ENCODE measurements at regions not wholly inside any gene's neighbourhood (a gene's known extent, or its start where the extent isn't known, plus 50 kb on each side); places are given as distances from the start of the nearest gene placed in this dataset.

GRCh38 chr1:238201992-238202391 is 311.3 kb upstream of the ZP4 start:
- H3K9me3 ChIP-seq (ENCODE audit: control extremely low read depth in 1 of 3, control insufficient read depth in 2 of 3, insufficient read depth in 1 of 3, low read length in 2 of 3) = no peaks in the 10 kb centered on the region
- H3K9ac ChIP-seq (ENCODE audit: low read length) = no peak overlapping the region
- no peaks in the 10 kb centered on the region for H3K36me3 ChIP-seq (replicated peaks in 1 of 2; ENCODE audit: control extremely low read depth in 1 of 2, control insufficient read depth in 1 of 2, extremely low read depth in 1 of 2, insufficient read depth in 2 of 2, low read length in 1 of 2)
- POLR2A ChIA-PET = no interaction called here
- no CpG with 5 or more reads among the region's 2 CpGs for WGBS (ENCODE audit: insufficient coverage)
- H3K27me3 ChIP-seq (replicated peaks in 1 of 4; ENCODE audit: control extremely low read depth in 1 of 4, control insufficient read depth in 3 of 4, insufficient read depth in 4 of 4, low read length in 3 of 4) = no peaks in the 10 kb centered on the region
- ATAC-seq (ENCODE audit: low read depth) (no peak), DNase-seq (no peak)
- CTCF ChIA-PET = no interaction called here
- no peaks in the 10 kb centered on the region for H3K79me2 ChIP-seq (ENCODE audit: control insufficient read depth, insufficient read depth, low read length)
- TF ChIP-seq CTCF (IDR thresholded peaks at IDR 0.05) (no peak), EZH2 (IDR thresholded peaks at IDR 0.05; ENCODE audit: borderline replicate concordance, insufficient read depth, low read depth, low read length, poor library complexity, severe bottlenecking) (no peak)
- H3K4me1 ChIP-seq (ENCODE audit: control insufficient read depth in 2 of 2, insufficient read depth in 2 of 2, low read length in 2 of 2) = no peaks in the 10 kb centered on the region
- H3K4me2 ChIP-seq (replicated peaks; ENCODE audit: low read depth, low read length, poor library complexity, severe bottlenecking) = no peak overlapping the region
- intact Hi-C loops (cut with micrococcal nuclease) = no loop called here
- H2AFZ ChIP-seq (ENCODE audit: insufficient read depth, low read depth, low read length, poor library complexity, severe bottlenecking) = no peak overlapping the region
- H4K20me1 ChIP-seq (ENCODE audit: control insufficient read depth, insufficient read depth, low read length, poor library complexity, severe bottlenecking) = no peaks in the 10 kb centered on the region
- no peak overlapping the region for H3K27ac ChIP-seq (ENCODE audit: low read length in 2 of 2)
- H3K9me3 Mint-ChIP-seq (ENCODE audit: insufficient read depth) = peaks cover 2% of the 10 kb centered on the region
- H3K27ac Mint-ChIP-seq = no peak overlapping the region
- H3K27me3 Mint-ChIP-seq = no peaks in the 10 kb centered on the region
- no peak overlapping the region for H3K4me3 ChIP-seq (ENCODE audit: control extremely low read depth in 1 of 5, extremely low read depth in 1 of 5, insufficient read depth in 1 of 5, low read depth in 2 of 5, low read length in 4 of 5)
- H3K4me1 Mint-ChIP-seq = no peaks in the 10 kb centered on the region
- no peak overlapping the region for H3K4me3 Mint-ChIP-seq

- Histone ChIP-seq H3K4me3 (ENCODE audit: control extremely low read depth in 1 of 5, extremely low read depth in 1 of 5, insufficient read depth in 1 of 5, low read depth in 2 of 5, low read length in 4 of 5) (no peak overlapping the region), H3K4me2 (replicated peaks; ENCODE audit: low read depth, low read length, poor library complexity, severe bottlenecking) (no peak overlapping the region), H3K27ac (ENCODE audit: low read length in 2 of 2) (no peak overlapping the region), H3K4me1 (ENCODE audit: control insufficient read depth in 2 of 2, insufficient read depth in 2 of 2, low read length in 2 of 2) (no peaks in the 10 kb centered on the region), H3K9ac (ENCODE audit: low read length) (no peak overlapping the region), H3K27me3 (replicated peaks in 1 of 4; ENCODE audit: control extremely low read depth in 1 of 4, control insufficient read depth in 3 of 4, insufficient read depth in 4 of 4, low read length in 3 of 4) (no peaks in the 10 kb centered on the region), H3K9me3 (ENCODE audit: control extremely low read depth in 1 of 3, control insufficient read depth in 2 of 3, insufficient read depth in 1 of 3, low read length in 2 of 3) (no peaks in the 10 kb centered on the region), H2AFZ (ENCODE audit: insufficient read depth, low read depth, low read length, poor library complexity, severe bottlenecking) (no peak overlapping the region), H3K79me2 (ENCODE audit: control insufficient read depth, insufficient read depth, low read length) (no peaks in the 10 kb centered on the region), H3K36me3 (replicated peaks in 1 of 2; ENCODE audit: control extremely low read depth in 1 of 2, control insufficient read depth in 1 of 2, extremely low read depth in 1 of 2, insufficient read depth in 2 of 2, low read length in 1 of 2) (no peaks in the 10 kb centered on the region), H4K20me1 (ENCODE audit: control insufficient read depth, insufficient read depth, low read length, poor library complexity, severe bottlenecking) (no peaks in the 10 kb centered on the region)
- TF ChIP-seq CTCF (IDR thresholded peaks at IDR 0.05) (no peak), EZH2 (IDR thresholded peaks at IDR 0.05; ENCODE audit: borderline replicate concordance, insufficient read depth, low read depth, low read length, poor library complexity, severe bottlenecking) (no peak)
- intact Hi-C loops (cut with micrococcal nuclease) = no loop called here
- CTCF ChIA-PET = no interaction called here
- no CpG with 5 or more reads among the region's 1 CpG for WGBS (ENCODE audit: insufficient coverage)
- Mint-ChIP-seq H3K27me3 (no peaks in the 10 kb centered on the region), H3K4me1 (no peaks in the 10 kb centered on the region), H3K27ac (no peak overlapping the region), H3K4me3 (no peak overlapping the region), H3K9me3 (ENCODE audit: insufficient read depth) (peaks cover 3% of the 10 kb centered on the region)
- POLR2A ChIA-PET = no interaction called here
- ATAC-seq (ENCODE audit: low read depth) (no peak), DNase-seq (no peak)
These were observed 308.6 kb upstream of the ZP4 start for GRCh38 chr1:238199325-238199724.

Measured in B cell (primary cell).